ENCODE measurements at regions not wholly inside any gene's neighbourhood (a gene's known extent, or its start where the extent isn't known, plus 50 kb on each side); places are given as distances from the start of the nearest gene placed in this dataset.

DNA sequence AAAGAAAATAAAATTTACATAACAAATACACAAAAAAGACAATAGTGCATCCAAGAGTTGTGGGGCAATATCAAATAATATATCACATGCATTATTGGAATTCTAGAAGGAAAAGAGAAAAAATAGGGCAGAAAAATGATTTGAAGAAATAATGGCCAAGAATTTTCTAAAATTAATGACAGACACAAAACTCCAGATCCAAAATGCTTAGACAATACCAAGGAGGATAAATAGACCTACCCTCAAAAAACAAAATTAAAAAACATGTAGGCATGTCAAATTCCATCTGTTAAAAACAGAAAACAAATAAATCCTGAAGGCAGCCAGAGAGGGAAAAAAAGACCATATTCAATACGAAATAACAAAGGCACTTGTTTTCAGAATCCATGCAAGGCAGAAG lies 191.5 kb upstream of the ZNF536 start:
- TF ChIP-seq POLR2A (IDR thresholded peaks at IDR 0.05) (no peak), POLR2AphosphoS5 (IDR thresholded peaks at IDR 0.05) (no peak), EP300 (IDR thresholded peaks at IDR 0.05) (no peak)
- TF ChIP-seq, protein P1, sequence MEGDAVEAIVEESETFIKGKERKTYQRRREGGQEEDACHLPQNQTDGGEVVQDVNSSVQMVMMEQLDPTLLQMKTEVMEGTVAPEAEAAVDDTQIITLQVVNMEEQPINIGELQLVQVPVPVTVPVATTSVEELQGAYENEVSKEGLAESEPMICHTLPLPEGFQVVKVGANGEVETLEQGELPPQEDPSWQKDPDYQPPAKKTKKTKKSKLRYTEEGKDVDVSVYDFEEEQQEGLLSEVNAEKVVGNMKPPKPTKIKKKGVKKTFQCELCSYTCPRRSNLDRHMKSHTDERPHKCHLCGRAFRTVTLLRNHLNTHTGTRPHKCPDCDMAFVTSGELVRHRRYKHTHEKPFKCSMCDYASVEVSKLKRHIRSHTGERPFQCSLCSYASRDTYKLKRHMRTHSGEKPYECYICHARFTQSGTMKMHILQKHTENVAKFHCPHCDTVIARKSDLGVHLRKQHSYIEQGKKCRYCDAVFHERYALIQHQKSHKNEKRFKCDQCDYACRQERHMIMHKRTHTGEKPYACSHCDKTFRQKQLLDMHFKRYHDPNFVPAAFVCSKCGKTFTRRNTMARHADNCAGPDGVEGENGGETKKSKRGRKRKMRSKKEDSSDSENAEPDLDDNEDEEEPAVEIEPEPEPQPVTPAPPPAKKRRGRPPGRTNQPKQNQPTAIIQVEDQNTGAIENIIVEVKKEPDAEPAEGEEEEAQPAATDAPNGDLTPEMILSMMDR (IDR thresholded peaks at IDR 0.05) = no peak
- Histone ChIP-seq H3K4me3 (no peak overlapping the region), H3K4me1 (no peaks in the 10 kb centered on the region), H3K36me3 (no peaks in the 10 kb centered on the region), H3K9me3 (peaks cover 15 to 34% (median 22%) of the 10 kb centered on the region in 4 donors), H3K27me3 (no peaks in the 10 kb centered on the region), H3K27ac (no peak overlapping the region)
- DNase-seq (no peak), ATAC-seq (ENCODE audit: low FRiP score in 2 of 2) (no peak)
- 68 to 81% methylated on average over 1 of the region's 1 CpG for WGBS, 2 donors

DNA sequence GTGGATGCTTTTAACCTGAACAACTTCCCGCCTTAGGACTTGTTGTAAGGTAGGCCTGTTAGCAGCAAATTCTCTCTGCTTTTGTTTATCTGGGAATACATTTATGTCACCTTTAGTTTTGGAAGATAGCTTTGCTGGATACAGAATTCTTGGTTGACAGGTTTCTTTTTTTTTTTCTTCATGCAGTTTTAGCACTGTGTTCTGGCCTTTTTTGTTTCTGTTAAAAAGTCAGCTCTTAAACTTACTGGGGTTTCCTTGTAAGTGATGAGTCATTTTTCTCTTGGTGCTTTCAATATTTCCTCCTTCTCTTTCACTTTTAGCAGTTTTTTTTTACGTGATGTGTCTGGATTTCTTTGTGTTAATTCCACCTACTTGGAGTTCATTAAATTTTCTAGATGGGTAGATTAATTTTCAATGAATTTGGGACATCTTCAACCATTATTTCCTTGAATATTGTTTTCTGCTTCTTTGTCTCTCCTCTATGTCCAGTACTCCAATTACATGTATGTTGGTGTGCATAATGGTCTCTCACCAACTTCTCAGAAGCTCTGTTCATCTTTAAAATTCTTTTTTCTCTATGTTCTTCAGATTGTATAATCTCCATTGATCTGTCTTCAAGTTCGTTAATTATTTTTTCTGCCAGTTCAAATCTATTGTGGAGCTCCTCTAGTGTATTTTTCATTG lies 188.2 kb upstream of the ZNF536 start:
- TF ChIP-seq EP300 (IDR thresholded peaks at IDR 0.05) (no peak), POLR2A (IDR thresholded peaks at IDR 0.05) (no peak), POLR2AphosphoS5 (IDR thresholded peaks at IDR 0.05) (no peak)
- TF ChIP-seq, protein P1 (IDR thresholded peaks at IDR 0.05) = no peak
- ATAC-seq (ENCODE audit: low FRiP score in 2 of 2) (no peak), DNase-seq (no peak)
- H3K9me3 ChIP-seq = peaks cover 15 to 38% (median 22%) of the 10 kb centered on the region in 4 donors
- WGBS, 2 donors = 79 to 83% methylated on average over 3 of the region's 3 CpGs
- H3K4me1 ChIP-seq = no peaks in the 10 kb centered on the region
- no peak overlapping the region for H3K4me3 ChIP-seq
- H3K36me3 ChIP-seq = no peaks in the 10 kb centered on the region
- no peak overlapping the region for H3K27ac ChIP-seq
- H3K27me3 ChIP-seq = no peaks in the 10 kb centered on the region

DNA sequence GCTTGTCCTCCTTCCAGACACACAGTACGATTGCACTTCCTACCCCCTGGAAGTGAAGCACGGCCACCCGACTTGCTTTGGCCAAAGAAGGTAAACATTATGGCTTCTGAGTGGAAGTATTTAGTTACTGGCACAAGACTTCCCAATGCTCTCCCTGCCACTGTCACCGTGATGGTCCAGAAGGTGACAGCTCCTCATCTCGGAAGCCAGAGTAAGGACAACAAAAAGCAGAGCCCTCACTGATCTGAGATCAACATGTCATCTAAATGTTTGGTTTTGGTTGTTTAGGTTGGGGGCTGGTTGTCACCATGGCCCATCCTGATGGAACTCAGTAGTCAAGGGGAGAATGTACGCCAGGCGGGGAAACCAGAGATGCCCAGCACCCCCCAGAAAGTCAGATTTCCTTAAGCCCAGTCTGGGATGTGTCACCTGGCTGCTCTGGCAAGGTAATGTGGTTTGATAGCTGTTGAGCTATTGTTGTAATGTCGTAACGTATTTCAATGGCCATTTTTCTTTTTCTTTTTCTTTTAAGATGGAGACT lies 170.1 kb upstream of the ZNF536 start:
- H3K4me3 ChIP-seq = no peak overlapping the region
- 75 to 82% methylated on average over 9 of the region's 9 CpGs for WGBS, 2 donors
- peaks cover 0 to 7% (median under 1%) of the 10 kb centered on the region in 4 donors for H3K9me3 ChIP-seq
- no peaks in the 10 kb centered on the region for H3K4me1 ChIP-seq
- no peaks in the 10 kb centered on the region for H3K27me3 ChIP-seq
- no peak overlapping the region for H3K27ac ChIP-seq
- TF ChIP-seq POLR2AphosphoS5 (IDR thresholded peaks at IDR 0.05) = no peak
- no peak for TF ChIP-seq POLR2A (IDR thresholded peaks at IDR 0.05)
- TF ChIP-seq, protein P1 (IDR thresholded peaks at IDR 0.05) = no peak
- TF ChIP-seq EP300 (IDR thresholded peaks at IDR 0.05) = no peak
- DNase-seq (no peak), ATAC-seq (ENCODE audit: low FRiP score in 2 of 2) (no peak)
- H3K36me3 ChIP-seq = no peaks in the 10 kb centered on the region

DNA sequence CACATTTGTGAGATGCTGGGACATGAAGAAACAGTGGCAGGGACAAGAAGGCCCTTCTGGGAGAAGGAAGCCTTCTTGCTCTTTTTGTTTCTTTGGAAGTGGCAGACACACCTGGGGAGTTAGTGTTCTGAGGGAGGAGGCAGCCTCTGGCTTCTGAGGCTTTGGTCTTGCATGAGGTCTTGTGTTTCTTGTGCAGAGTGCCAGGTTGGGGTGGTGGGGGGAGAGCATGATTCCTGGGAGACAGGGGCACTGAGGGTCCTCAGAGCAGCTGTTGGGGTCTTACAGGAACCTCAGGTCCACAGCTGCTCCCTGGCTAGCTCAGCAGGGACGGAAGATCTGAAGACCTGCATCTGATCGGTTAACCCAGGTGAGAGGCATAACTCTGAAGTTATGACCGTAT lies 167.5 kb upstream of the ZNF536 start:
- H3K36me3 ChIP-seq = no peaks in the 10 kb centered on the region
- DNase-seq (no peak), ATAC-seq (ENCODE audit: low FRiP score in 2 of 2) (no peak)
- H3K27ac ChIP-seq = no peak overlapping the region
- H3K4me3 ChIP-seq = no peak overlapping the region
- H3K4me1 ChIP-seq = no peaks in the 10 kb centered on the region
- TF ChIP-seq POLR2AphosphoS5 (IDR thresholded peaks at IDR 0.05) (no peak), POLR2A (IDR thresholded peaks at IDR 0.05) (no peak), EP300 (IDR thresholded peaks at IDR 0.05) (no peak)
- TF ChIP-seq, protein P1 (IDR thresholded peaks at IDR 0.05) = no peak
- H3K27me3 ChIP-seq = no peaks in the 10 kb centered on the region
- WGBS, 2 donors = 87 to 93% methylated on average over 3 of the region's 3 CpGs
- no peaks in the 10 kb centered on the region for H3K9me3 ChIP-seq

DNA sequence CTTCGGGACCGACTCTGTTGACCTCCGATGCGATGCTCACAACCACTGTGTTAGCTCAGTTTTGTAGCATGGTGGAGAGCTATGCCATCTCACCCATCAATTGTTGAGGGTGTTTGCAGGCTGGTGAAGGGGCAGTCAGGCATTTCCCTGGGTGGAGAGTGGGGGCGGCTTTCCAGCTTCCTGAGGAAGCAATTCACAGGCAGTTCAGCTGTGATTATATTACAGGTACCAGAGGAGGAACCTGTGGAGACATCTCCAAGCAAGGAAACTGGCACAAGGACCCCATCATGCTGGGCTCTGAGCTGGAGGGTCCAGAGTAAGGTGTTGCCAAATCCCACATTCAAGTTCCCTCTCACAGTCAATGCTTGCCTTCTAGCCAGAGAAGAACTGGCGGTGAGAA lies 166.0 kb upstream of the ZNF536 start:
- H3K27ac ChIP-seq = no peak overlapping the region
- no peaks in the 10 kb centered on the region for H3K4me1 ChIP-seq
- no peak for ATAC-seq (ENCODE audit: low FRiP score in 2 of 2)
- no peak overlapping the region for H3K4me3 ChIP-seq
- WGBS, 2 donors = 81 to 93% methylated on average over 5 to 6 of the region's 6 CpGs
- DNase-seq = no peak
- no peaks in the 10 kb centered on the region for H3K36me3 ChIP-seq
- H3K27me3 ChIP-seq = no peaks in the 10 kb centered on the region
- TF ChIP-seq POLR2A (IDR thresholded peaks at IDR 0.05) (no peak), EP300 (IDR thresholded peaks at IDR 0.05) (no peak), POLR2AphosphoS5 (IDR thresholded peaks at IDR 0.05) (no peak)
- TF ChIP-seq, protein P1 (IDR thresholded peaks at IDR 0.05) = no peak
- H3K9me3 ChIP-seq = no peaks in the 10 kb centered on the region

Measured in upper lobe of left lung (tissue), 6 donors.